Mesendoderm (in vitro differentiated cells): ENCODE measurements at regions not wholly inside any gene's neighbourhood (a gene's known extent, or its start where the extent isn't known, plus 50 kb on each side); places are given as distances from the start of the nearest gene placed in this dataset.

Experiments used
- DNase-seq: peaks from one replicate; pipeline ENCODE4 v3.0.0; 2013
- H2AK5ac ChIP-seq: 2 replicates; pipeline ENCODE4 v1.6.1; 2013; ENCODE audit warnings: low read length, inconsistent platforms
- H2BK120ac ChIP-seq: 2 replicates; pipeline ENCODE4 v1.6.1; 2013; ENCODE audit warnings: low read depth, mild to moderate bottlenecking, low read length, moderate library complexity, mixed read lengths
- H2BK15ac ChIP-seq: replicated peaks from 2 replicates; pipeline ENCODE4 v1.6.1; 2013; ENCODE audit warnings: low read depth, mild to moderate bottlenecking, moderate library complexity
- H2BK5ac ChIP-seq: 2 replicates; pipeline ENCODE4 v1.6.1; 2013; ENCODE audit warnings: low read length, inconsistent platforms
- H3K18ac ChIP-seq: 2 replicates; pipeline ENCODE4 v1.6.1; 2013; ENCODE audit warnings: mild to moderate bottlenecking, low read length, mixed read lengths
- H3K23ac ChIP-seq: one replicate; pipeline ENCODE4 v1.6.1; 2013; ENCODE audit warnings: low read length
- H3K27ac ChIP-seq: 2 replicates; pipeline ENCODE4 v1.5.1; 2013; ENCODE audit warnings: low read depth, mild to moderate bottlenecking, inconsistent platforms, low read length, moderate library complexity
- H3K27me3 ChIP-seq: 2 replicates; pipeline ENCODE4 v1.6.1; 2013; ENCODE audit warnings: low read length, control low read depth, mild to moderate bottlenecking, inconsistent platforms; ENCODE audit not compliant: insufficient read depth, poor library complexity
- H3K36me3 ChIP-seq: 2 replicates; pipeline ENCODE4 v1.6.1; 2013; ENCODE audit warnings: low read length, inconsistent platforms; ENCODE audit not compliant: control insufficient read depth, insufficient read depth
- H3K4ac ChIP-seq: one replicate; pipeline ENCODE4 v1.6.1; 2013; ENCODE audit warnings: low read depth, mild to moderate bottlenecking, low read length, moderate library complexity
- H3K4me1 ChIP-seq: 2 replicates; pipeline ENCODE4 v1.6.1; 2013; ENCODE audit warnings: low read depth, low read length, inconsistent platforms; ENCODE audit not compliant: control insufficient read depth
- H3K4me2 ChIP-seq: 2 replicates; pipeline ENCODE4 v1.6.1; 2013; ENCODE audit warnings: low read length
- H3K4me3 ChIP-seq: 2 replicates; pipeline ENCODE4 v1.5.1; 2013; ENCODE audit warnings: mild to moderate bottlenecking, low read length
- H3K56ac ChIP-seq: one replicate; pipeline ENCODE4 v1.6.1; 2013; ENCODE audit warnings: low read length
- H3K79me1 ChIP-seq: 2 replicates; pipeline ENCODE4 v1.6.1; 2013; ENCODE audit warnings: low read length, inconsistent platforms
- H3K79me2 ChIP-seq: 2 replicates; pipeline ENCODE4 v1.6.1; 2013; ENCODE audit warnings: mild to moderate bottlenecking, low read length; ENCODE audit not compliant: control insufficient read depth, insufficient read depth
- H3K9ac ChIP-seq: 2 replicates; pipeline ENCODE4 v1.6.1; 2013; ENCODE audit warnings: low read length, inconsistent platforms
- H4K5ac ChIP-seq: one replicate; pipeline ENCODE4 v1.6.1; 2013; ENCODE audit warnings: low read length
- H4K8ac ChIP-seq: one replicate; pipeline ENCODE4 v1.6.1; 2013; ENCODE audit warnings: low read depth, mild to moderate bottlenecking, control low read depth, low read length, moderate library complexity
- WGBS: extraction: QIAGEN DNeasy Blood & Tissue Kit; methylation state at CpG from one replicate; pipeline ENCODE4 v1.1.7; 2013; ENCODE audit warnings: low lambda C conversion rate, missing lambda C conversion rate; ENCODE audit not compliant: insufficient coverage; ENCODE audit errors: extremely low coverage; 5-methylcytosine and 5-hydroxymethylcytosine counted together

DNA sequence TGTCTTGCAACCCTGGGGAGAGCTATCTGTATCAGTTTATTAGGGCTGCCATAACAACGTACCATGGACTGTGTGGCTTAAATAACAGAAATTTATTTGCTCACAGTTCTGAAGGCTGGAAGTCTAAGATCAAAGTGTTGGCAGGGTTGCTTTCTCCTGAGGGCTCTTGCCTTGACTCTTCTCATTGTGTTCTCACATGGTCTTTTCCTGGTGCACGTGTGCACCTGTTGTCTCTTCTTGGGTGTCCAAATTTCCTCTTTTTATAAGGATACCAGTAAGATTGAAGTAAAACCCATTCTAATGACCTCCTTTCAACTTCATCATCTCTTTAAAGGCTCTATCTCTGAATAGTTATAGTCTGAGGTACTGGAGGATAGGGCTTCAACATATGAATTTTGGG, 72.3 kb upstream of the PDE7B start:
- no peak overlapping the region for H2AK5ac ChIP-seq
- no peak overlapping the region for H3K56ac ChIP-seq
- no peak overlapping the region for H3K4me2 ChIP-seq
- no peak overlapping the region for H3K4me3 ChIP-seq
- no peak overlapping the region for H4K5ac ChIP-seq
- H2BK120ac ChIP-seq, result no peak overlapping the region
- H2BK15ac ChIP-seq, result no peak overlapping the region
- no peak overlapping the region for H4K8ac ChIP-seq
- no peak overlapping the region for H3K27ac ChIP-seq
- no peak overlapping the region for H3K4ac ChIP-seq
- no peak overlapping the region for H2BK5ac ChIP-seq
- H3K79me2 ChIP-seq, result no peaks in the 10 kb centered on the region
- no peaks in the 10 kb centered on the region for H3K79me1 ChIP-seq
- WGBS, result no CpG with 5 or more reads among the region's 2 CpGs
- no peaks in the 10 kb centered on the region for H3K4me1 ChIP-seq
- H3K9ac ChIP-seq, result no peak overlapping the region
- H3K36me3 ChIP-seq, result no peaks in the 10 kb centered on the region
- H3K23ac ChIP-seq, result no peak overlapping the region
- no peak for DNase-seq
- no peaks in the 10 kb centered on the region for H3K27me3 ChIP-seq
- H3K18ac ChIP-seq, result no peak overlapping the region

DNA sequence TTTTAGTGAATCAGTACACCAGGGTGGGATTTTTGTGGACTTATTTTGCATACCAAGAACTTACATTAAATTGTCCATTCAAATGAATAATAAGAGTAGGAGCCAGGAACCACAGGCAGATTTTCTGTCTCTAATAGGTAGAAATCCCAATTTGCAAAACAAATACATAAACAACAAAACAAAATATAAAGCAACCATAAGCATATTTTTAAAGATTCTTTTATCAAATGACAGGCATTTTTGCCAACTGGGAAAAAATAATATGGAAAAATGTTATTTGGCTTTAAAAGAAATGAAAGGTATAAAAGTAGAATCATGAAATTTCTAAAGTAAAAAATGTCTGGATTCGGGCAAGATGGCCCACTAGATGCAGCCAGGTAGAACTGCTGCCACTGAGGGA, 71.2 kb upstream of the PDE7B start:
- Histone ChIP-seq H3K79me2 (no peaks in the 10 kb centered on the region), H3K27ac (no peak overlapping the region), H3K4me1 (no peaks in the 10 kb centered on the region), H3K79me1 (no peaks in the 10 kb centered on the region), H2BK15ac (no peak overlapping the region), H4K8ac (no peak overlapping the region), H3K4me3 (no peak overlapping the region), H3K27me3 (no peaks in the 10 kb centered on the region), H3K4ac (no peak overlapping the region), H2BK120ac (no peak overlapping the region), H3K9ac (no peak overlapping the region), H2AK5ac (no peak overlapping the region), H3K23ac (no peak overlapping the region), H2BK5ac (no peak overlapping the region), H4K5ac (no peak overlapping the region), H3K56ac (no peak overlapping the region), H3K4me2 (no peak overlapping the region), H3K18ac (no peak overlapping the region), H3K36me3 (no peaks in the 10 kb centered on the region)
- DNase-seq, result no peak
- no CpG with 5 or more reads among the region's 1 CpG for WGBS

DNA sequence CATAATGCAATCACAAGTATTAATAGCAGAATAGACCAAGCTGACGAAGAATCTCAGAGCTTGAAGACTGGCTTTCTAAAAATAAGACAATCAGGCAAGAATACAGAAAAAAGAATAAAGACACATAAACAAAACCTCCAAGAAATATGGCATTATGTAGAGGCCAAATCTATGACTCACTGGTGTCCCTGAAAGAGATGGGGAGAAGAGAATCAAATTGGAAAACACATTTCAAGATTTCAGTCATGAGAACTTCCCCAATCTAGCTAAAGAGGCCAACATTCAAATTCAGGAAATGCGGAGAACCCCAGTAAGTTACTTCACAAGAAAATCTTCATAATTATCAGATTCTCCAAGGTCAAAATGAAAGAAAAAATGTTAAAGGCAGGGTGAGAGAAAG, 69.0 kb upstream of the PDE7B start:
- H3K18ac ChIP-seq, result no peak overlapping the region

DNA sequence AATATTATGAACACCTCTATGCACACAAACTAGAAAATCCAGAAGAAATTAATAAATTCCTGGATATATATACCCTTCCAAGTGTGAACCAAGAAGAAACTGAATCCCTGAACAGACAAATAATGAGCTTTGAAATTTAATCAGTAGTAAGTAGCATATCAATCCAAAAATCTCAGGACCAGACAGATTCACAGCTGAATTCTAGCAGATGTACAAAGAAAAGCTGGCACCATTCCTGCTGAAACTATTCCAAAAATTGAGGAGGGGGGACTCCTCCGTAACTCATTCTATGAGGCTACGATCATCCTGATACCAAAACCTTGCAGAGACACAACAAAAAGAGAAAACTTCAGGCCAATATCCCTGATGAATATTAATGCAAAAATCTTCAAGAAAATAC, 67.0 kb upstream of the PDE7B start:
- H3K79me2 ChIP-seq, result no peaks in the 10 kb centered on the region
- no peak for DNase-seq
- H2BK5ac ChIP-seq, result no peak overlapping the region
- no peak overlapping the region for H3K4me3 ChIP-seq
- H2BK15ac ChIP-seq, result no peak overlapping the region
- no peak overlapping the region for H2BK120ac ChIP-seq
- H3K56ac ChIP-seq, result no peak overlapping the region
- H3K36me3 ChIP-seq, result no peaks in the 10 kb centered on the region
- H3K79me1 ChIP-seq, result no peaks in the 10 kb centered on the region
- no peak overlapping the region for H2AK5ac ChIP-seq
- H3K4me1 ChIP-seq, result no peaks in the 10 kb centered on the region
- no peak overlapping the region for H3K4me2 ChIP-seq
- H3K18ac ChIP-seq, result no peak overlapping the region
- no peak overlapping the region for H3K4ac ChIP-seq
- H3K23ac ChIP-seq, result no peak overlapping the region
- no peak overlapping the region for H3K9ac ChIP-seq
- no peak overlapping the region for H4K8ac ChIP-seq
- no peak overlapping the region for H4K5ac ChIP-seq
- WGBS, result no CpG with 5 or more reads among the region's 2 CpGs
- no peaks in the 10 kb centered on the region for H3K27me3 ChIP-seq
- H3K27ac ChIP-seq, result no peak overlapping the region

More for the DNA sequence above, 69.0 kb upstream of the PDE7B start:
- Histone ChIP-seq H3K23ac (no peak overlapping the region), H2BK120ac (no peak overlapping the region), H3K79me2 (no peaks in the 10 kb centered on the region), H3K36me3 (no peaks in the 10 kb centered on the region), H2AK5ac (no peak overlapping the region), H2BK15ac (no peak overlapping the region), H3K79me1 (no peaks in the 10 kb centered on the region), H3K56ac (no peak overlapping the region), H3K4ac (no peak overlapping the region), H2BK5ac (no peak overlapping the region), H3K27ac (no peak overlapping the region), H3K9ac (no peak overlapping the region), H4K5ac (no peak overlapping the region), H3K4me3 (no peak overlapping the region), H3K27me3 (no peaks in the 10 kb centered on the region), H3K4me2 (no peak overlapping the region), H4K8ac (no peak overlapping the region), H3K4me1 (no peaks in the 10 kb centered on the region)
- DNase-seq, result no peak
- WGBS, result no CpG with 5 or more reads among the region's 2 CpGs

DNA sequence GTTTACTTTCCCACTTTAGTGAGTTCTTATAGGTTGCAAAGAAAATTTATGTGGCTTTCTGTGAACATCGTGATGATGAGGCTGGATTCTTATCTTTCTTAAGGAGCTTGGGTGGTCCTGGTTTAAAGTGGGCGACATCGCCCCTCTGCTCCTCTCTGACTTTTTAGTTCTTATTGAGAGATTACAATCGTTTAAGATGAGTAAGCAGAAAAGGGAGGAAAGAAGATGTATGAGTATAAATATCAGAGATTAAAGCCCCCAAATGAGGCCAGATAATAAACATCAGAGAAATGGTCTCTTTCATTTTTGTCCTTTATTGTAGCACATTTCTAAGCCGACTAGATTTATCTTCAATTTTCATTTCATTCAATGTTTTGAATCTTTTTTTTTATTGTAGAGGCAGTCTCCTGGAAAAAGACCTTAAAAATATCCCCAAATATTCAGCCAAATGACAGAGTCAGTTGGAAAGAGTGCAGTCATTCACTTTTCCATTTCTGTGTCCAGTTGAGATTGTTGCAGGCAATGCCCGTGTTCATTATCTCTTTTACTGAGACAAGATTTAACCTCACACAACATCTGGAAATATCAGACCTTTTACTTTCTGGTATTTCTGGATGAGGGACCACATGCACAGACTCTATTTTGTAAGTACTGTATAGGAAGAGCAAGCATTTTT, 62.0 kb upstream of the PDE7B start:
- DNase-seq, result no peak

DNA sequence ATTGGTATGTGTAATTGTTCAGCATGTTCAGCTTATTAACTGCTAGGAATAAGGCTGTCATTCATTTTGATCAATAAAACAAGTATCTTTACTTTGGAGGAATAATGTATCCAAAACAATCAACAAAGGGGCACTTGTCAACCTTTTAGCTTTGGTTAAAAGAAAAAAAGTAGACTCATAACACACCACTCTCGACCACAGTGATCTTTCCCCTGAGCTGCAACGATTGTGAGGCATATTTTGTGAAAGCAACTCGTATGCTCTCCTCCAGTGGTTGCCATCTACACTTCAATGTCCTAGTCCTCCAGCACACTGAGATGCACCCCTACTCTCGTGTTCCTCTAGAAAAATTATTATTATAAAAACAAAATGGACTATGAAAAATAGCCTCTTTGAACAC, 60.1 kb upstream of the PDE7B start:
- Histone ChIP-seq H3K18ac (no peak overlapping the region), H3K79me1 (no peaks in the 10 kb centered on the region), H3K36me3 (no peaks in the 10 kb centered on the region), H3K4me2 (no peak overlapping the region), H3K27me3 (no peaks in the 10 kb centered on the region), H3K23ac (no peak overlapping the region), H3K4me1 (no peaks in the 10 kb centered on the region), H4K5ac (no peak overlapping the region), H3K4me3 (no peak overlapping the region), H3K4ac (no peak overlapping the region), H2BK15ac (no peak overlapping the region), H2AK5ac (no peak overlapping the region), H2BK5ac (no peak overlapping the region), H3K56ac (no peak overlapping the region), H4K8ac (no peak overlapping the region), H3K79me2 (no peaks in the 10 kb centered on the region), H3K27ac (no peak overlapping the region), H2BK120ac (no peak overlapping the region), H3K9ac (no peak overlapping the region)
- no CpG with 5 or more reads among the region's 4 CpGs for WGBS
- DNase-seq, result no peak

More for the DNA sequence above, 62.0 kb upstream of the PDE7B start:
- no peak overlapping the region for H3K18ac ChIP-seq
- H2BK5ac ChIP-seq, result no peak overlapping the region
- no CpG with 5 or more reads among the region's 6 CpGs for WGBS
- no peak overlapping the region for H2BK120ac ChIP-seq
- H3K79me2 ChIP-seq, result no peaks in the 10 kb centered on the region
- H2BK15ac ChIP-seq, result no peak overlapping the region
- H2AK5ac ChIP-seq, result no peak overlapping the region
- no peak overlapping the region for H3K23ac ChIP-seq
- H3K4me2 ChIP-seq, result no peak overlapping the region
- H3K79me1 ChIP-seq, result no peaks in the 10 kb centered on the region
- no peaks in the 10 kb centered on the region for H3K4me1 ChIP-seq
- H3K9ac ChIP-seq, result no peak overlapping the region
- H4K8ac ChIP-seq, result no peak overlapping the region
- no peak overlapping the region for H4K5ac ChIP-seq
- H3K4ac ChIP-seq, result no peak overlapping the region
- no peaks in the 10 kb centered on the region for H3K27me3 ChIP-seq
- no peak overlapping the region for H3K27ac ChIP-seq
- H3K4me3 ChIP-seq, result no peak overlapping the region
- no peak overlapping the region for H3K56ac ChIP-seq
- H3K36me3 ChIP-seq, result no peaks in the 10 kb centered on the region
